GM23338 (cell line): ENCODE measurements at regions not wholly inside any gene's neighbourhood (a gene's known extent, or its start where the extent isn't known, plus 50 kb on each side); places are given as distances from the start of the nearest gene placed in this dataset.

Source experiments
- ATAC-seq: fragments of 200-7000 bp; cut with Tn5 transposase; 3 replicates; pipeline ENCODE4 v1.9.1; 2020
- DNase-seq: peaks from one replicate; pipeline ENCODE4 v3.0.0-alpha.2; 2015; ENCODE audit warnings: low spot score
- H2AFZ ChIP-seq: fragments of 200-600 bp; sonication (generic); 2 replicates; pipeline ENCODE4 v1.8.0; 2016; ENCODE audit warnings: antibody characterized with exemption, mild to moderate bottlenecking, moderate library complexity
- H3F3A ChIP-seq: fragments of 200-600 bp; sonication (generic); replicated peaks from 2 replicates; pipeline ENCODE4 v1.8.0; 2017; ENCODE audit warnings: antibody characterized with exemption, mixed run types, low read depth
- H3K27ac ChIP-seq: fragments of 200-600 bp; sonication (generic); 2 replicates; pipeline ENCODE4 v1.6.1; 2016; ENCODE audit warnings: low read depth
- H3K27me3 ChIP-seq: fragments of 200-600 bp; sonication (generic); 2 replicates; pipeline ENCODE4 v1.8.0; 2016; ENCODE audit warnings: mild to moderate bottlenecking, mixed run types, moderate library complexity; ENCODE audit not compliant: insufficient read depth
- H3K36me3 ChIP-seq: fragments of 200-600 bp; sonication (generic); 2 replicates; pipeline ENCODE4 v1.8.0; 2016; ENCODE audit warnings: mild to moderate bottlenecking; ENCODE audit not compliant: insufficient read depth
- H3K4me1 ChIP-seq: fragments of 200-600 bp; sonication (generic); 2 replicates; pipeline ENCODE4 v1.8.0; 2016; ENCODE audit warnings: mild to moderate bottlenecking, moderate library complexity; ENCODE audit not compliant: insufficient read depth
- H3K4me2 ChIP-seq: fragments of 200-600 bp; sonication (generic); 2 replicates; pipeline ENCODE4 v1.7.1; 2017; ENCODE audit warnings: mixed run types
- H3K4me3 ChIP-seq: fragments of 200-600 bp; sonication (generic); 2 replicates; pipeline ENCODE4 v1.6.1; 2016; ENCODE audit warnings: mixed run types
- H3K79me2 ChIP-seq: fragments of 200-600 bp; sonication (generic); replicated peaks from 2 replicates; pipeline ENCODE4 v1.8.0; 2017; ENCODE audit warnings: mild to moderate bottlenecking; ENCODE audit not compliant: insufficient read depth
- H3K9me2 ChIP-seq: fragments of 200-600 bp; sonication (generic); 2 replicates; pipeline ENCODE4 v1.8.0; 2017; ENCODE audit not compliant: insufficient read depth
- H4K20me1 ChIP-seq: fragments of 200-600 bp; sonication (generic); replicated peaks from 2 replicates; pipeline ENCODE4 v1.8.0; 2017; ENCODE audit warnings: mild to moderate bottlenecking; ENCODE audit not compliant: insufficient read depth
- H3K27ac Mint-ChIP-seq: 2 replicates; pipeline ENCODE4 v1.8.0; 2020; ENCODE audit warnings: inconsistent platforms, mild to moderate bottlenecking, moderate library complexity, mixed read lengths
- H3K27me3 Mint-ChIP-seq: 3 replicates; pipeline ENCODE4 v1.8.0; 2022; ENCODE audit warnings: low read depth, mild to moderate bottlenecking, moderate library complexity, mixed read lengths, inconsistent platforms; ENCODE audit not compliant: insufficient read depth, poor library complexity
- H3K36me3 Mint-ChIP-seq: 3 replicates; pipeline ENCODE4 v1.8.0; 2021; ENCODE audit warnings: low read depth, mild to moderate bottlenecking, inconsistent platforms, moderate library complexity, mixed read lengths
- H3K4me1 Mint-ChIP-seq: 3 replicates; pipeline ENCODE4 v1.8.0; 2020; ENCODE audit warnings: mild to moderate bottlenecking, inconsistent platforms, mixed read lengths
- H3K4me3 Mint-ChIP-seq: 3 replicates; pipeline ENCODE4 v1.8.0; 2021; ENCODE audit warnings: moderate library complexity, mild to moderate bottlenecking, inconsistent platforms, mixed read lengths
- H3K9me3 Mint-ChIP-seq: 3 replicates; pipeline ENCODE4 v1.8.0; 2020; ENCODE audit warnings: moderate library complexity, mild to moderate bottlenecking, inconsistent platforms, mixed read lengths
- CREB1 ChIP-seq: fragments of 250-450 bp; sonication (Bioruptor Pico); IDR thresholded peaks from 2 replicates; pipeline ENCODE4 v1.5.0; 2020; ENCODE audit warnings: low read depth, mild to moderate bottlenecking, moderate library complexity
- CTCF ChIP-seq, 2 experiments: fragments of 200-600 bp in 1 of 2; sonication (generic) in 1 of 2; conservative IDR thresholded peaks; 2 replicates each; pipeline versions ENCODE4 v1.5.1 to v1.6.1; 2016 to 2017; ENCODE audit warnings: antibody characterized with exemption in 2 of 2, low read depth in 2 of 2, mild to moderate bottlenecking in 2 of 2, moderate library complexity in 1 of 2
- ETS1 ChIP-seq: IDR thresholded peaks from 2 replicates; pipeline ENCODE4 v1.6.1; 2016; ENCODE audit warnings: antibody characterized with exemption
- EZH2 ChIP-seq: fragments of 200-600 bp; sonication (generic); IDR thresholded peaks from one replicate; pipeline ENCODE4 v1.8.0; 2017; ENCODE audit warnings: antibody characterized with exemption, mild to moderate bottlenecking, low read depth; ENCODE audit not compliant: unreplicated experiment
- EZH2phosphoT487 ChIP-seq: fragments of 200-600 bp; sonication (generic); IDR thresholded peaks from one replicate; pipeline ENCODE4 v1.8.1; 2018; ENCODE audit warnings: antibody characterized with exemption; ENCODE audit not compliant: unreplicated experiment
- JUNB ChIP-seq: IDR thresholded peaks from one replicate; pipeline ENCODE4 v1.6.1; 2016; ENCODE audit warnings: antibody characterized with exemption; ENCODE audit not compliant: unreplicated experiment
- NANOG ChIP-seq: IDR thresholded peaks from 2 replicates; pipeline ENCODE4 v1.6.1; 2016; ENCODE audit warnings: antibody characterized with exemption, borderline replicate concordance
- POLR2AphosphoS5 ChIP-seq: IDR thresholded peaks from 2 replicates; pipeline ENCODE4 v1.6.1; 2016; ENCODE audit warnings: antibody characterized with exemption, low read depth
- REST ChIP-seq: IDR thresholded peaks from one replicate; pipeline ENCODE4 v1.6.1; 2018; ENCODE audit warnings: antibody characterized with exemption; ENCODE audit not compliant: unreplicated experiment
- STAT1 ChIP-seq: IDR thresholded peaks from one replicate; pipeline ENCODE4 v1.6.1; 2016; ENCODE audit warnings: antibody characterized with exemption; ENCODE audit not compliant: unreplicated experiment
- ZNF114 ChIP-seq: fragments of 250-450 bp; sonication (Bioruptor Pico); IDR thresholded peaks from 2 replicates; pipeline ENCODE4 v1.5.0; 2020; ENCODE audit warnings: mild to moderate bottlenecking, moderate library complexity
- ZNF331 ChIP-seq: fragments of 250-450 bp; sonication (Bioruptor Pico); IDR thresholded peaks from 2 replicates; pipeline ENCODE4 v1.5.0; 2020; ENCODE audit warnings: low read depth, mild to moderate bottlenecking, moderate library complexity
- ZNF462 ChIP-seq: fragments of 250-450 bp; sonication (Bioruptor Pico); IDR thresholded peaks from 2 replicates; pipeline ENCODE4 v1.5.0; 2020; ENCODE audit warnings: mild to moderate bottlenecking, moderate library complexity

GRCh38 chr3:124172283-124172682 is 180.4 kb upstream of the ROPN1 start:
- H3K79me2 ChIP-seq: no peaks in the 10 kb centered on the region
- no peak overlapping the region for H2AFZ ChIP-seq
- H3K4me1 ChIP-seq: no peaks in the 10 kb centered on the region
- DNase-seq: no peak
- peaks cover 28% of the 10 kb centered on the region for H3K9me2 ChIP-seq
- Mint-ChIP-seq H3K27me3 (peaks cover 7% of the 10 kb centered on the region), H3K4me1 (peaks cover 6% of the 10 kb centered on the region; the same call in 2 of the 3 replicates), H3K4me3 (no peak overlapping the region), H3K36me3 (no peaks in the 10 kb centered on the region), H3K9me3 (no peaks in the 10 kb centered on the region), H3K27ac (no peak overlapping the region)
- H3F3A ChIP-seq: no peaks in the 10 kb centered on the region
- no peak overlapping the region for H3K27ac ChIP-seq
- no peak for ATAC-seq
- no peak overlapping the region for H3K4me3 ChIP-seq
- H3K4me2 ChIP-seq: no peak overlapping the region
- H3K36me3 ChIP-seq: no peaks in the 10 kb centered on the region
- no peak for TF ChIP-seq ETS1
- no peak for TF ChIP-seq NANOG
- no peak for TF ChIP-seq STAT1
- TF ChIP-seq ZNF114 (CRISPR knock-in tag): no peak
- TF ChIP-seq ZNF462 (CRISPR knock-in tag): no peak
- TF ChIP-seq JUNB: no peak
- TF ChIP-seq EZH2: no peak
- TF ChIP-seq REST: no peak
- TF ChIP-seq EZH2phosphoT487: no peak
- TF ChIP-seq ZNF331 (CRISPR knock-in tag): no peak
- no peak for TF ChIP-seq CREB1 (CRISPR knock-in tag)
- TF ChIP-seq POLR2AphosphoS5: no peak
- TF ChIP-seq CTCF (conservative IDR thresholded peaks at IDR 0.05; ENCODE audit: low read depth in 2 of 2): no peak
- no peaks in the 10 kb centered on the region for H4K20me1 ChIP-seq
- no peaks in the 10 kb centered on the region for H3K27me3 ChIP-seq
